GM23338 (cell line): ENCODE measurements at regions not wholly inside any gene's neighbourhood (a gene's known extent, or its start where the extent isn't known, plus 50 kb on each side); places are given as distances from the start of the nearest gene placed in this dataset.
A peak's percentile ranks its signal among the peaks of the same experiment; 100 is the strongest.

Experiments
- ATAC-seq: fragments of 200-7000 bp; cut with Tn5 transposase; 3 replicates; pipeline ENCODE4 v1.9.1; 2020
- DNase-seq: peaks from one replicate; pipeline ENCODE4 v3.0.0-alpha.2; 2015; ENCODE audit warnings: low spot score
- H2AFZ ChIP-seq: fragments of 200-600 bp; sonication (generic); 2 replicates; pipeline ENCODE4 v1.8.0; 2016; ENCODE audit warnings: antibody characterized with exemption, mild to moderate bottlenecking, moderate library complexity
- H3F3A ChIP-seq: fragments of 200-600 bp; sonication (generic); replicated peaks from 2 replicates; pipeline ENCODE4 v1.8.0; 2017; ENCODE audit warnings: antibody characterized with exemption, mixed run types, low read depth
- H3K27ac ChIP-seq: fragments of 200-600 bp; sonication (generic); 2 replicates; pipeline ENCODE4 v1.6.1; 2016; ENCODE audit warnings: low read depth
- H3K27me3 ChIP-seq: fragments of 200-600 bp; sonication (generic); 2 replicates; pipeline ENCODE4 v1.8.0; 2016; ENCODE audit warnings: mild to moderate bottlenecking, mixed run types, moderate library complexity; ENCODE audit not compliant: insufficient read depth
- H3K36me3 ChIP-seq: fragments of 200-600 bp; sonication (generic); 2 replicates; pipeline ENCODE4 v1.8.0; 2016; ENCODE audit warnings: mild to moderate bottlenecking; ENCODE audit not compliant: insufficient read depth
- H3K4me1 ChIP-seq: fragments of 200-600 bp; sonication (generic); 2 replicates; pipeline ENCODE4 v1.8.0; 2016; ENCODE audit warnings: mild to moderate bottlenecking, moderate library complexity; ENCODE audit not compliant: insufficient read depth
- H3K4me2 ChIP-seq: fragments of 200-600 bp; sonication (generic); 2 replicates; pipeline ENCODE4 v1.7.1; 2017; ENCODE audit warnings: mixed run types
- H3K4me3 ChIP-seq: fragments of 200-600 bp; sonication (generic); 2 replicates; pipeline ENCODE4 v1.6.1; 2016; ENCODE audit warnings: mixed run types
- H3K79me2 ChIP-seq: fragments of 200-600 bp; sonication (generic); replicated peaks from 2 replicates; pipeline ENCODE4 v1.8.0; 2017; ENCODE audit warnings: mild to moderate bottlenecking; ENCODE audit not compliant: insufficient read depth
- H3K9me2 ChIP-seq: fragments of 200-600 bp; sonication (generic); 2 replicates; pipeline ENCODE4 v1.8.0; 2017; ENCODE audit not compliant: insufficient read depth
- H4K20me1 ChIP-seq: fragments of 200-600 bp; sonication (generic); replicated peaks from 2 replicates; pipeline ENCODE4 v1.8.0; 2017; ENCODE audit warnings: mild to moderate bottlenecking; ENCODE audit not compliant: insufficient read depth
- H3K27ac Mint-ChIP-seq: 2 replicates; pipeline ENCODE4 v1.8.0; 2020; ENCODE audit warnings: inconsistent platforms, mild to moderate bottlenecking, moderate library complexity, mixed read lengths
- H3K27me3 Mint-ChIP-seq: 3 replicates; pipeline ENCODE4 v1.8.0; 2022; ENCODE audit warnings: low read depth, mild to moderate bottlenecking, moderate library complexity, mixed read lengths, inconsistent platforms; ENCODE audit not compliant: insufficient read depth, poor library complexity
- H3K36me3 Mint-ChIP-seq: 3 replicates; pipeline ENCODE4 v1.8.0; 2021; ENCODE audit warnings: low read depth, mild to moderate bottlenecking, inconsistent platforms, moderate library complexity, mixed read lengths
- H3K4me1 Mint-ChIP-seq: 3 replicates; pipeline ENCODE4 v1.8.0; 2020; ENCODE audit warnings: mild to moderate bottlenecking, inconsistent platforms, mixed read lengths
- H3K4me3 Mint-ChIP-seq: 3 replicates; pipeline ENCODE4 v1.8.0; 2021; ENCODE audit warnings: moderate library complexity, mild to moderate bottlenecking, inconsistent platforms, mixed read lengths
- H3K9me3 Mint-ChIP-seq: 3 replicates; pipeline ENCODE4 v1.8.0; 2020; ENCODE audit warnings: moderate library complexity, mild to moderate bottlenecking, inconsistent platforms, mixed read lengths
- CREB1 ChIP-seq: fragments of 250-450 bp; sonication (Bioruptor Pico); IDR thresholded peaks from 2 replicates; pipeline ENCODE4 v1.5.0; 2020; ENCODE audit warnings: low read depth, mild to moderate bottlenecking, moderate library complexity
- CTCF ChIP-seq, 2 experiments: fragments of 200-600 bp in 1 of 2; sonication (generic) in 1 of 2; conservative IDR thresholded peaks; 2 replicates each; pipeline versions ENCODE4 v1.5.1 to v1.6.1; 2016 to 2017; ENCODE audit warnings: antibody characterized with exemption in 2 of 2, low read depth in 2 of 2, mild to moderate bottlenecking in 2 of 2, moderate library complexity in 1 of 2
- ETS1 ChIP-seq: IDR thresholded peaks from 2 replicates; pipeline ENCODE4 v1.6.1; 2016; ENCODE audit warnings: antibody characterized with exemption
- EZH2phosphoT487 ChIP-seq: fragments of 200-600 bp; sonication (generic); IDR thresholded peaks from one replicate; pipeline ENCODE4 v1.8.1; 2018; ENCODE audit warnings: antibody characterized with exemption; ENCODE audit not compliant: unreplicated experiment
- JUNB ChIP-seq: IDR thresholded peaks from one replicate; pipeline ENCODE4 v1.6.1; 2016; ENCODE audit warnings: antibody characterized with exemption; ENCODE audit not compliant: unreplicated experiment
- NANOG ChIP-seq: IDR thresholded peaks from 2 replicates; pipeline ENCODE4 v1.6.1; 2016; ENCODE audit warnings: antibody characterized with exemption, borderline replicate concordance
- POLR2AphosphoS5 ChIP-seq: IDR thresholded peaks from 2 replicates; pipeline ENCODE4 v1.6.1; 2016; ENCODE audit warnings: antibody characterized with exemption, low read depth
- STAT1 ChIP-seq: IDR thresholded peaks from one replicate; pipeline ENCODE4 v1.6.1; 2016; ENCODE audit warnings: antibody characterized with exemption; ENCODE audit not compliant: unreplicated experiment
- ZNF114 ChIP-seq: fragments of 250-450 bp; sonication (Bioruptor Pico); IDR thresholded peaks from 2 replicates; pipeline ENCODE4 v1.5.0; 2020; ENCODE audit warnings: mild to moderate bottlenecking, moderate library complexity
- ZNF331 ChIP-seq: fragments of 250-450 bp; sonication (Bioruptor Pico); IDR thresholded peaks from 2 replicates; pipeline ENCODE4 v1.5.0; 2020; ENCODE audit warnings: low read depth, mild to moderate bottlenecking, moderate library complexity
- ZNF462 ChIP-seq: fragments of 250-450 bp; sonication (Bioruptor Pico); IDR thresholded peaks from 2 replicates; pipeline ENCODE4 v1.5.0; 2020; ENCODE audit warnings: mild to moderate bottlenecking, moderate library complexity

GRCh38 chr15:70264738-70265465 lies 167.2 kb upstream of the TLE3 start:
- H3K4me1 Mint-ChIP-seq: peaks cover 27% of the 10 kb centered on the region
- no peak overlapping the region for H2AFZ ChIP-seq
- no peak overlapping the region for H3K4me2 ChIP-seq
- no peaks in the 10 kb centered on the region for H3K27me3 ChIP-seq
- H3K36me3 Mint-ChIP-seq: no peaks in the 10 kb centered on the region
- H3K79me2 ChIP-seq: no peaks in the 10 kb centered on the region
- H3K27ac ChIP-seq: no peak overlapping the region
- DNase-seq (no peak), ATAC-seq (no peak)
- H4K20me1 ChIP-seq: no peaks in the 10 kb centered on the region
- no peak overlapping the region for H3K4me3 Mint-ChIP-seq
- TF ChIP-seq EZH2phosphoT487 (no peak), NANOG (no peak)
- H3K36me3 ChIP-seq: no peaks in the 10 kb centered on the region
- H3K9me3 Mint-ChIP-seq: no peaks in the 10 kb centered on the region
- no peak overlapping the region for H3K4me3 ChIP-seq
- no peaks in the 10 kb centered on the region for H3K4me1 ChIP-seq
- no peaks in the 10 kb centered on the region for H3K9me2 ChIP-seq
- H3K27me3 Mint-ChIP-seq: peaks cover 11% of the 10 kb centered on the region
- no peaks in the 10 kb centered on the region for H3F3A ChIP-seq
- H3K27ac Mint-ChIP-seq: no peak overlapping the region

GRCh38 chr15:70264014-70264582 lies 166.4 kb upstream of the TLE3 start:
- no peaks in the 10 kb centered on the region for H3K9me2 ChIP-seq
- Mint-ChIP-seq H3K27ac (no peak overlapping the region), H3K9me3 (no peaks in the 10 kb centered on the region), H3K4me1 (peaks cover 31% of the 10 kb centered on the region), H3K4me3 (no peak overlapping the region), H3K27me3 (peaks cover 16% of the 10 kb centered on the region), H3K36me3 (no peaks in the 10 kb centered on the region)
- no peaks in the 10 kb centered on the region for H4K20me1 ChIP-seq
- H3K4me1 ChIP-seq: no peaks in the 10 kb centered on the region
- DNase-seq (peak; percentile 29), ATAC-seq (peak; percentile 82)
- peak overlapping the region; percentile 87 for H2AFZ ChIP-seq
- H3K4me3 ChIP-seq: no peak overlapping the region
- no peaks in the 10 kb centered on the region for H3K79me2 ChIP-seq
- no peaks in the 10 kb centered on the region for H3K36me3 ChIP-seq
- no peak overlapping the region for H3K4me2 ChIP-seq
- H3K27ac ChIP-seq: no peak overlapping the region
- no peaks in the 10 kb centered on the region for H3F3A ChIP-seq
- H3K27me3 ChIP-seq: no peaks in the 10 kb centered on the region
- TF ChIP-seq ETS1 (no peak), ZNF462 (CRISPR knock-in tag) (no peak), CTCF (conservative IDR thresholded peaks at IDR 0.05; ENCODE audit: low read depth in 2 of 2) (no peak), ZNF331 (no peak), ZNF114 (CRISPR knock-in tag) (no peak), JUNB (no peak), CREB1 (CRISPR knock-in tag) (no peak), POLR2AphosphoS5 (no peak), STAT1 (no peak), NANOG (no peak)
